KG1 (cell line): ENCODE measurements at regions not wholly inside any gene's neighbourhood (a gene's known extent, or its start where the extent isn't known, plus 50 kb on each side); places are given as distances from the start of the nearest gene placed in this dataset.

Experiments
- DNase-seq: peaks from one replicate; lab custom pipeline; 2025; lab: John Stamatoyannopoulos, UW

- no peak for DNase-seq
Measured at GRCh38 chr16:82241469-82242052, 71.5 kb upstream of the MPHOSPH6 start.

GRCh38 chr16:82240111-82240510 is 70.1 kb upstream of the MPHOSPH6 start:
- DNase-seq = no peak

GRCh38 chr16:82236875-82237274 is 66.9 kb upstream of the MPHOSPH6 start:
- no peak for DNase-seq

GRCh38 chr16:82236415-82236814 is 66.4 kb upstream of the MPHOSPH6 start:
- no peak for DNase-seq

- no peak for DNase-seq
Measured at GRCh38 chr16:82232806-82233205, 62.8 kb upstream of the MPHOSPH6 start.

- no peak for DNase-seq
Measured at GRCh38 chr16:82231008-82231787, 61.2 kb upstream of the MPHOSPH6 start.

- no peak for DNase-seq
Measured at GRCh38 chr16:82229800-82230619, 60.0 kb upstream of the MPHOSPH6 start.

- DNase-seq = no peak
Measured at GRCh38 chr16:82226327-82226726, 56.3 kb upstream of the MPHOSPH6 start.

- no peak for DNase-seq
Measured at GRCh38 chr16:82224821-82225220, 54.8 kb upstream of the MPHOSPH6 start.

GRCh38 chr16:82220541-82220940 is 50.5 kb upstream of the MPHOSPH6 start:
- DNase-seq = no peak
